C4-2B (cell line): ENCODE measurements at regions not wholly inside any gene's neighbourhood (a gene's known extent, or its start where the extent isn't known, plus 50 kb on each side); places are given as distances from the start of the nearest gene placed in this dataset.

ENCODE experiments used
- ZFX ChIP-seq: fragments of 450-650 bp; IDR thresholded peaks from 2 replicates; pipeline ENCODE4 v1.6.1; 2017
- TF ChIP-seq, protein P1 (sequence below): fragments of 450-650 bp; conservative IDR thresholded peaks from 2 replicates; pipeline ENCODE4 v1.5.1; 2017; ENCODE audit warnings: mild to moderate bottlenecking

DNA sequence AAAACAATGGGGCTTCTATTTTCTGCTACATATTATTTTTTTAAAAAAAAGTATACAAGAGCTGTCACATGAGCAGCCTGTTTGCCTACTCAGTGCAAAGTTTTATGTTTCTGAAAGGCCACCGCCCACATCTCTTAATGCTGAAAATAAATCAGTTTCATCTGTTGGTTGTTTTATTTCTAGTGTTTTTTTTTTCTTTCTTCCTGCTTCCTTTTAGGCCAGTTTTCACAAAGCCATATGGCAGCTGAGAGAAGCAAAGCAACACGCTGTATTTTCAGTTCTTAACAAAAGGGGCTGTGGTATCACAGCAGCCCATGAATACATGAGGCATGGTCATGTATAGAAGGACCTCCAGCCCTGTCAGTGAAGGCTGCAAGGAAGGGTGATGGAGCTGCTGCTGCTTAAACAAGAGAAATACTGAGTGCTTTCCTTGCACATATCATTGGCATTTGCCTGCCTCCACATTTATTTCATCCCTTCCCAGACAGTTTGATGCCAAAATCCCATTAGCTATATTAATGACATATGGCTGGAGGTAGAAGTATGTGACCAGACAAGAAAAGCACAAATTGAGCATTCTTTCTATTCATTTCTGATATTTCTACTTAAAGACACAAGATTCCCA is 172.5 kb downstream of the PCDH18 start:
- TF ChIP-seq, protein P1, sequence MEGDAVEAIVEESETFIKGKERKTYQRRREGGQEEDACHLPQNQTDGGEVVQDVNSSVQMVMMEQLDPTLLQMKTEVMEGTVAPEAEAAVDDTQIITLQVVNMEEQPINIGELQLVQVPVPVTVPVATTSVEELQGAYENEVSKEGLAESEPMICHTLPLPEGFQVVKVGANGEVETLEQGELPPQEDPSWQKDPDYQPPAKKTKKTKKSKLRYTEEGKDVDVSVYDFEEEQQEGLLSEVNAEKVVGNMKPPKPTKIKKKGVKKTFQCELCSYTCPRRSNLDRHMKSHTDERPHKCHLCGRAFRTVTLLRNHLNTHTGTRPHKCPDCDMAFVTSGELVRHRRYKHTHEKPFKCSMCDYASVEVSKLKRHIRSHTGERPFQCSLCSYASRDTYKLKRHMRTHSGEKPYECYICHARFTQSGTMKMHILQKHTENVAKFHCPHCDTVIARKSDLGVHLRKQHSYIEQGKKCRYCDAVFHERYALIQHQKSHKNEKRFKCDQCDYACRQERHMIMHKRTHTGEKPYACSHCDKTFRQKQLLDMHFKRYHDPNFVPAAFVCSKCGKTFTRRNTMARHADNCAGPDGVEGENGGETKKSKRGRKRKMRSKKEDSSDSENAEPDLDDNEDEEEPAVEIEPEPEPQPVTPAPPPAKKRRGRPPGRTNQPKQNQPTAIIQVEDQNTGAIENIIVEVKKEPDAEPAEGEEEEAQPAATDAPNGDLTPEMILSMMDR = no peak
- no peak for TF ChIP-seq ZFX
